ENCODE measurements at regions not wholly inside any gene's neighbourhood (a gene's known extent, or its start where the extent isn't known, plus 50 kb on each side); places are given as distances from the start of the nearest gene placed in this dataset.

GRCh38 chr3:118097226-118097625, 937.4 kb downstream of the IGSF11 start:
- TF ChIP-seq CTCF (conservative IDR thresholded peaks at IDR 0.05; ENCODE audit: low read depth, low read length) = no peak
- no peak for DNase-seq (ENCODE audit: low read depth)
- no peak overlapping the region for H3K4me3 ChIP-seq (ENCODE audit: low read depth, low read length)

GRCh38 chr3:118097660-118098059, 937.0 kb downstream of the IGSF11 start:
- TF ChIP-seq CTCF (conservative IDR thresholded peaks at IDR 0.05; ENCODE audit: low read depth, low read length) = no peak
- DNase-seq (ENCODE audit: low read depth) = no peak
- no peak overlapping the region for H3K4me3 ChIP-seq (ENCODE audit: low read depth, low read length)

- DNase-seq (ENCODE audit: low read depth) = no peak
- no peak overlapping the region for H3K4me3 ChIP-seq (ENCODE audit: low read depth, low read length)
- TF ChIP-seq CTCF (conservative IDR thresholded peaks at IDR 0.05; ENCODE audit: low read depth, low read length) = no peak
Observed at GRCh38 chr3:118098827-118099226, 935.8 kb downstream of the IGSF11 start.

GRCh38 chr3:118101891-118102290, 932.8 kb downstream of the IGSF11 start:
- no peak for DNase-seq (ENCODE audit: low read depth)
- no peak overlapping the region for H3K4me3 ChIP-seq (ENCODE audit: low read depth, low read length)
- no peak for TF ChIP-seq CTCF (conservative IDR thresholded peaks at IDR 0.05; ENCODE audit: low read depth, low read length)

GRCh38 chr3:118102737-118103136, 931.9 kb downstream of the IGSF11 start:
- no peak overlapping the region for H3K4me3 ChIP-seq (ENCODE audit: low read depth, low read length)
- TF ChIP-seq CTCF (conservative IDR thresholded peaks at IDR 0.05; ENCODE audit: low read depth, low read length) = no peak
- DNase-seq (ENCODE audit: low read depth) = no peak

- no peak overlapping the region for H3K4me3 ChIP-seq (ENCODE audit: low read depth, low read length)
- TF ChIP-seq CTCF (conservative IDR thresholded peaks at IDR 0.05; ENCODE audit: low read depth, low read length) = no peak
- no peak for DNase-seq (ENCODE audit: low read depth)
Observed at GRCh38 chr3:118108201-118108600, 926.4 kb downstream of the IGSF11 start.

GRCh38 chr3:118108769-118109168, 925.9 kb downstream of the IGSF11 start:
- DNase-seq (ENCODE audit: low read depth) = no peak
- no peak for TF ChIP-seq CTCF (conservative IDR thresholded peaks at IDR 0.05; ENCODE audit: low read depth, low read length)
- H3K4me3 ChIP-seq (ENCODE audit: low read depth, low read length) = no peak overlapping the region

All from epithelial cell of proximal tubule (primary cell).